ENCODE measurements at regions not wholly inside any gene's neighbourhood (a gene's known extent, or its start where the extent isn't known, plus 50 kb on each side); places are given as distances from the start of the nearest gene placed in this dataset.

GRCh38 chr15:38050529-38051448 is 116.3 kb downstream of the TMCO5A start:
- Histone ChIP-seq H3K9me3 (ENCODE audit: control insufficient read depth, insufficient read depth, low read length) (no peaks in the 10 kb centered on the region), H4K5ac (ENCODE audit: low read depth, low read length) (no peak overlapping the region), H3K36me3 (ENCODE audit: control insufficient read depth, insufficient read depth, low read length) (no peaks in the 10 kb centered on the region), H4K91ac (ENCODE audit: insufficient read depth, low read depth, low read length) (no peak overlapping the region), H4K20me1 (ENCODE audit: insufficient read depth, low read length) (no peaks in the 10 kb centered on the region), H3K4me2 (ENCODE audit: low read depth, low read length) (no peak overlapping the region; the same call in 1 of the 2 replicates), H3K4ac (ENCODE audit: low read depth, low read length) (no peak overlapping the region), H2BK20ac (ENCODE audit: low read depth, low read length) (no peak overlapping the region), H3K79me1 (ENCODE audit: low read depth in 1 of 2, low read length in 2 of 2) (no peaks in the 10 kb centered on the region), H2AFZ (replicated peaks; ENCODE audit: low read length, poor library complexity) (no peak overlapping the region), H3K4me3 (ENCODE audit: insufficient read depth, low read depth, low read length) (no peak overlapping the region), H3K56ac (ENCODE audit: extremely low read depth, insufficient read depth, low read length) (no peak overlapping the region), H2BK5ac (ENCODE audit: low read depth, low read length, poor library complexity, severe bottlenecking) (no peak overlapping the region), H3K4me1 (ENCODE audit: control insufficient read depth, insufficient read depth, low read length) (peaks cover 4% of the 10 kb centered on the region; the same call in 1 of the 2 replicates), H3K27ac (ENCODE audit: insufficient read depth, low read length) (no peak overlapping the region), H3K18ac (ENCODE audit: low read depth, low read length) (no peak overlapping the region; the same call in 1 of the 2 replicates), H3K27me3 (ENCODE audit: control insufficient read depth, insufficient read depth, low read length) (no peaks in the 10 kb centered on the region), H2BK15ac (ENCODE audit: low read depth, low read length) (no peak overlapping the region), H3K9ac (ENCODE audit: low read depth, low read length) (no peak overlapping the region), H3K9me1 (ENCODE audit: insufficient read depth, low read length) (no peaks in the 10 kb centered on the region), H3K23ac (ENCODE audit: low read depth, low read length) (no peak overlapping the region), H3K14ac (replicated peaks; ENCODE audit: low read depth, low read length) (no peak overlapping the region), H2BK120ac (ENCODE audit: low read depth, low read length) (no peak overlapping the region), H4K8ac (ENCODE audit: low read depth in 2 of 2, low read length in 2 of 2) (no peak overlapping the region), H2AK5ac (ENCODE audit: low read depth, low read length) (no peak overlapping the region), H2AK9ac (replicated peaks; ENCODE audit: low read depth, low read length, poor library complexity) (no peak overlapping the region)
- peak; percentile 65 for ATAC-seq (ENCODE audit: low read depth)
- BruUV-seq (replicated peaks), result no TSS peak
- DNase-seq, result peak; percentile 69
- in situ Hi-C loops (cut with MboI; ENCODE audit: low sequenced_read_pairs), result no loop called here
- intact Hi-C loops (cut with micrococcal nuclease), result no loop called here
- WGBS, 2 experiments (ENCODE audit: extremely low coverage in 2 of 2, insufficient read length in 1 of 2), result 16% methylated on average over 2 of the region's 4 CpGs; no CpG with 5 or more reads in 1 of the 2 experiments
- ChIA-PET POLR2A (ENCODE audit: unreplicated experiment) (interaction anchor here (0.6 kb wide), 1 partner anchor 167 kb away, joined by 3 read pairs; no protein-coding TSS in a partner anchor), CTCF (interaction anchor here (0.7 kb wide), 1 partner anchor 436 kb away, joined by 3 read pairs; no protein-coding TSS in a partner anchor)
- dilution Hi-C loops (cut with HindIII; ENCODE audit: low sequenced_read_pairs, unreplicated experiment), result no loop called here
- TF ChIP-seq RAD21 (IDR thresholded peaks at IDR 0.05; ENCODE audit: low read length) (no peak), SMC3 (IDR thresholded peaks at IDR 0.05; ENCODE audit: low read depth, low read length) (no peak), MAZ (IDR thresholded peaks at IDR 0.05; ENCODE audit: borderline replicate concordance, low read depth, low read length) (no peak), RFX5 (IDR thresholded peaks at IDR 0.05; ENCODE audit: low read depth, low read length) (peak; percentile 15; the same call in 1 of the 2 replicates), CEBPB (IDR thresholded peaks at IDR 0.05; ENCODE audit: low read depth, low read length) (peak; percentile 82), FOS (IDR thresholded peaks at IDR 0.05; ENCODE audit: low read depth, low read length) (no peak), MAFK (IDR thresholded peaks at IDR 0.05; ENCODE audit: low read depth, low read length) (peak; percentile 98), POLR2A (IDR thresholded peaks at IDR 0.05; ENCODE audit: low read depth, low read length) (no peak), RCOR1 (IDR thresholded peaks at IDR 0.05; ENCODE audit: insufficient replicate concordance, low read length) (no peak), CTCF (conservative IDR thresholded peaks at IDR 0.05; ENCODE audit: low read depth, low read length) (no peak), NFE2L2 (IDR thresholded peaks at IDR 0.05; ENCODE audit: low read depth, low read length) (no peak), CHD1 (IDR thresholded peaks at IDR 0.05; ENCODE audit: low read depth, low read length) (no peak)
- TF ChIP-seq, protein P1, sequence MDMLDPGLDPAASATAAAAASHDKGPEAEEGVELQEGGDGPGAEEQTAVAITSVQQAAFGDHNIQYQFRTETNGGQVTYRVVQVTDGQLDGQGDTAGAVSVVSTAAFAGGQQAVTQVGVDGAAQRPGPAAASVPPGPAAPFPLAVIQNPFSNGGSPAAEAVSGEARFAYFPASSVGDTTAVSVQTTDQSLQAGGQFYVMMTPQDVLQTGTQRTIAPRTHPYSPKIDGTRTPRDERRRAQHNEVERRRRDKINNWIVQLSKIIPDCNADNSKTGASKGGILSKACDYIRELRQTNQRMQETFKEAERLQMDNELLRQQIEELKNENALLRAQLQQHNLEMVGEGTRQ (IDR thresholded peaks at IDR 0.05; ENCODE audit: low read depth, low read length), result no peak
- TF ChIP-seq, protein P2, sequence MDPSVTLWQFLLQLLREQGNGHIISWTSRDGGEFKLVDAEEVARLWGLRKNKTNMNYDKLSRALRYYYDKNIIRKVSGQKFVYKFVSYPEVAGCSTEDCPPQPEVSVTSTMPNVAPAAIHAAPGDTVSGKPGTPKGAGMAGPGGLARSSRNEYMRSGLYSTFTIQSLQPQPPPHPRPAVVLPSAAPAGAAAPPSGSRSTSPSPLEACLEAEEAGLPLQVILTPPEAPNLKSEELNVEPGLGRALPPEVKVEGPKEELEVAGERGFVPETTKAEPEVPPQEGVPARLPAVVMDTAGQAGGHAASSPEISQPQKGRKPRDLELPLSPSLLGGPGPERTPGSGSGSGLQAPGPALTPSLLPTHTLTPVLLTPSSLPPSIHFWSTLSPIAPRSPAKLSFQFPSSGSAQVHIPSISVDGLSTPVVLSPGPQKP (IDR thresholded peaks at IDR 0.05; ENCODE audit: borderline replicate concordance, low read depth, low read length), result no peak

Data from IMR-90 (cell line).